ENCODE measurements at regions not wholly inside any gene's neighbourhood (a gene's known extent, or its start where the extent isn't known, plus 50 kb on each side); places are given as distances from the start of the nearest gene placed in this dataset.

DNA sequence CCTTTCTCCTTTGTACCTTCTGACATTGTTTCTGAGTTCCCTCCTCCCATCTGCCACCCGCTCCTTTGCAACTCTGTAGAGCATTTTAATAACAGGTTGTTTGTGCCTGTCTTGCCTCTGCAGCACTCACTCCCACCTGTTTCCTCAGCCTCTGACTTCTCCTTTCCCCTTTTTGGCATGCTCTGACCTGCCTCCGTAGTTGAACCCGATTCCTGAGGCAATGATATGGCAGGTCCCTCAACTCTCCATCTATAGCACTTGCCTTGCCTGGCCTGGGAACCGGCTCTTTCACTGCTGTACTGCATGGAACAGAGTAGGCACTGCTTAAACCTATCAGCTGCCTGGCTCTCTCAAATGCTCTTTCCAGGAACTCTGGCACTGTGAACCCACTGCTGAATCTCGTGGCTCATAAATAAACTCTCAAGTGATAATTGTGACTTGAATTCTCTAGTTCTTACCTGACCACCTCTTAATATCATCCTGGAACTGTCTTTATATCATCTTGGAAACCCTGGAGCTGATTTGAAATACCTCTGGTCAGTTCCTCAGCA, 50.3 kb downstream of the UTRN start:
- no peak for DNase-seq
- intact Hi-C loops (cut with DNase I; ENCODE audit: low total_unique reads), result no loop called here
- Histone ChIP-seq H3K4me1 (peaks cover 6 to 79% (median 41%) of the 10 kb centered on the region in 4 donors), H3K36me3 (no peaks in the 10 kb centered on the region), H3K9me3 (no peaks in the 10 kb centered on the region), H3K4me3 (no peak overlapping the region), H3K27me3 (no peaks in the 10 kb centered on the region), H3K27ac (no peak overlapping the region)
- TF ChIP-seq, protein P1, sequence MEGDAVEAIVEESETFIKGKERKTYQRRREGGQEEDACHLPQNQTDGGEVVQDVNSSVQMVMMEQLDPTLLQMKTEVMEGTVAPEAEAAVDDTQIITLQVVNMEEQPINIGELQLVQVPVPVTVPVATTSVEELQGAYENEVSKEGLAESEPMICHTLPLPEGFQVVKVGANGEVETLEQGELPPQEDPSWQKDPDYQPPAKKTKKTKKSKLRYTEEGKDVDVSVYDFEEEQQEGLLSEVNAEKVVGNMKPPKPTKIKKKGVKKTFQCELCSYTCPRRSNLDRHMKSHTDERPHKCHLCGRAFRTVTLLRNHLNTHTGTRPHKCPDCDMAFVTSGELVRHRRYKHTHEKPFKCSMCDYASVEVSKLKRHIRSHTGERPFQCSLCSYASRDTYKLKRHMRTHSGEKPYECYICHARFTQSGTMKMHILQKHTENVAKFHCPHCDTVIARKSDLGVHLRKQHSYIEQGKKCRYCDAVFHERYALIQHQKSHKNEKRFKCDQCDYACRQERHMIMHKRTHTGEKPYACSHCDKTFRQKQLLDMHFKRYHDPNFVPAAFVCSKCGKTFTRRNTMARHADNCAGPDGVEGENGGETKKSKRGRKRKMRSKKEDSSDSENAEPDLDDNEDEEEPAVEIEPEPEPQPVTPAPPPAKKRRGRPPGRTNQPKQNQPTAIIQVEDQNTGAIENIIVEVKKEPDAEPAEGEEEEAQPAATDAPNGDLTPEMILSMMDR (IDR thresholded peaks at IDR 0.05), result no peak

DNA sequence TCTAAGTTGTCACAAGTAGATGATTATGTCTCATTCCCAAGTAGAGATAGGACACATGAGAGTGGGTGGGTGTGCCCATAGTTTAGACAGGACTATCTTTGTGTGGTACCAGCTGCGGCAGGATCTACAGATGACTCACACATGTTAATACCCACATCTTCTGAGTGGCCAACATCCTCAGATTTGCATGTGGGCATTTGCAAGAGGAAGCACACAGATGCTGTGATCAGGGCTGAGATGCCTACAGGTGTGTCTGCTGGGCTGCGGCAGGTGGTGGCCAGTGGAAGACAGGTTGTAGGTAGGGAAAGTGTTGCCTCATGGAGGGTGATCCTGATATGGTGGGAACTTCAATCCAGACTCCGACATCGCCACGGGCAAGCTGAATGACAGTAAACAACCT, 50.8 kb downstream of the UTRN start:
- H3K4me1 ChIP-seq, result peaks cover 6 to 79% (median 42%) of the 10 kb centered on the region in 4 donors
- DNase-seq, result no peak
- intact Hi-C loops (cut with DNase I; ENCODE audit: low total_unique reads), result no loop called here
- H3K27ac ChIP-seq, result no peak overlapping the region
- no peaks in the 10 kb centered on the region for H3K36me3 ChIP-seq
- no peaks in the 10 kb centered on the region for H3K9me3 ChIP-seq
- no peak overlapping the region for H3K4me3 ChIP-seq
- H3K27me3 ChIP-seq, result no peaks in the 10 kb centered on the region
- TF ChIP-seq, protein P1 (IDR thresholded peaks at IDR 0.05), result no peak

DNA sequence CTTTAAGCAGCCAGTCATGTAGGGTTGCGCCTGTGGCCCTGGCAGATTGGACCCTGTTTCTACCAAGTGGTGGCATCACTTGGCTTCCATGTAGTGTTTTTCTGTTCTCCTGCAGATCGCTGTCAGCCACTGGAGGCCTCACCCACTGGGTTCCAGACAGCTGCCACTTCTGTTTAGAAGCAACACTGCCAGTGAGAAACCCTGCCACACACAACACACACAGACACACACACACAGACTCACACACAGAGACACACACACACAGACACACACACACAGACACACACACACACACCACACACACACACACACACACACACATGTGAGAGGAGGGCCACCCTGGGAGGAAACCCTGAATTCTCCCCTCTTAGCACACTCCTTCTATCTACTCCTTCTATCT, 51.8 kb downstream of the UTRN start:
- Histone ChIP-seq H3K27me3 (no peaks in the 10 kb centered on the region), H3K27ac (no peak overlapping the region), H3K4me3 (no peak overlapping the region), H3K36me3 (no peaks in the 10 kb centered on the region), H3K9me3 (no peaks in the 10 kb centered on the region), H3K4me1 (peaks cover 6 to 79% (median 45%) of the 10 kb centered on the region in 4 donors)
- intact Hi-C loops (cut with DNase I; ENCODE audit: low total_unique reads), result no loop called here
- no peak for DNase-seq
- TF ChIP-seq, protein P1 (IDR thresholded peaks at IDR 0.05), result no peak

DNA sequence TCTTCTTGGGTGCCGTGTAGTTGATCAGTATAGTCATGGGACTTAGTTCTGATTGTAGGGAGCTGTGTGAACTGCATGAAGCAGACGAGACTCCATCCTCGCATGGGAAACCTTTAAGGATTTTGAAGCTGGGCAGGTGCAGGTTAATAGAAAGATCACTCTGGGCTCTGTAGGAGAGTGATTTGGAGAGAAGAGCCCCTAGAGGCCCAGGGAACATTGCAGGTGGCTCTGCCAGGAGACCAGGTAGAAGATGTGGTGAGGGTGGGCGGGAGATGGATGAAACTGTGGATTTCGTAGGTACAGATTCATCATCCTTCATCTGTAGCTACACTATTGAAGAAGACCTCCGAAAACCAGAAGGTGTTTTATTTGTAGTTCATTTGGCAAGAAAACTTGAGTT, 53.3 kb downstream of the UTRN start:
- intact Hi-C loops (cut with DNase I; ENCODE audit: low total_unique reads), result no loop called here
- Histone ChIP-seq H3K4me1 (peaks cover 6 to 91% (median 50%) of the 10 kb centered on the region in 4 donors), H3K27me3 (no peaks in the 10 kb centered on the region), H3K9me3 (no peaks in the 10 kb centered on the region), H3K36me3 (no peaks in the 10 kb centered on the region), H3K4me3 (no peak overlapping the region), H3K27ac (peak overlapping the region in 1 of 2 donors; percentile 4)
- DNase-seq, result no peak
- TF ChIP-seq, protein P1 (IDR thresholded peaks at IDR 0.05), result no peak

DNA sequence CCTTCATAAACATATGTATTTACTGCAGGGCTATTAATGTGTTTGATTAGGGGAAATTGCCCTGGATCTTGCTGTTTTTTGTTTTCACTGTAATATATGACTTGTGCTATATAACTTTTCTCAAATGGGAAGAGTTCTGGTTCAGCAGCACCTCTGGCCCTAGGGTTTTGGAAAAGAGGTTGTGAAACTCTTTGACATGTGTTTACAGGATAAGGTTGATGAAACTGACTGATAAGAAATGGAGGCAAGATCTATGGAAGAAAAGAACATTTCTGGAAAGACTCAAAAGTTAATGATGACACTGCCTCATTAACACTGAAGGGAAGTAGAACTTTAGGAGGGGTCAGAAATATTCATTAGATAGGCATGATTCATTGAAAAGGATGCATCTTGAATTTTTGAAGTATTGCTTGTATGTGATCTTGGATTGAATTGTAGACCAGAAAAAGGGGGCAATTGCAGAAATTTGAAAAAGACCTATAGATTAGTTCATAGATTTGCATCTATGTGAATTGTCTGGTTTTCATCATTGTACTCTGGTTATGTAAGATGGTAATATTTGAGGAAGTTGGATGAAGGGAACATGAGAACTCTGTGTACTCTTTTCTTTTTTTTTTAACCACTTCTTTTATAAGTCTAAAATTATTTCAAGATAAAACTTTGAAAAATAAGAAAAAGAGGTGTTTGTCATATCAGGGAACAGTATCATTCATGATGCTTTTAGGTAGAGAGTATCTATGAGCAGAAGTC, 54.0 kb downstream of the UTRN start:
- peak overlapping the region; percentile 15 to 33 for H3K27ac ChIP-seq
- peaks cover 8 to 96% (median 55%) of the 10 kb centered on the region in 4 donors for H3K4me1 ChIP-seq
- intact Hi-C loops (cut with DNase I; ENCODE audit: low total_unique reads), result no loop called here
- H3K36me3 ChIP-seq, result no peaks in the 10 kb centered on the region
- DNase-seq, result no peak
- TF ChIP-seq, protein P1 (IDR thresholded peaks at IDR 0.05), result no peak
- no peak overlapping the region for H3K4me3 ChIP-seq
- no peaks in the 10 kb centered on the region for H3K27me3 ChIP-seq
- no peaks in the 10 kb centered on the region for H3K9me3 ChIP-seq

Measured in tibial artery (tissue), 4 donors.